ENCODE measurements at regions not wholly inside any gene's neighbourhood (a gene's known extent, or its start where the extent isn't known, plus 50 kb on each side); places are given as distances from the start of the nearest gene placed in this dataset.

GRCh38 chr4:71275004-71275403 is 63.8 kb upstream of the SLC4A4 start:
- TF ChIP-seq, protein P1, sequence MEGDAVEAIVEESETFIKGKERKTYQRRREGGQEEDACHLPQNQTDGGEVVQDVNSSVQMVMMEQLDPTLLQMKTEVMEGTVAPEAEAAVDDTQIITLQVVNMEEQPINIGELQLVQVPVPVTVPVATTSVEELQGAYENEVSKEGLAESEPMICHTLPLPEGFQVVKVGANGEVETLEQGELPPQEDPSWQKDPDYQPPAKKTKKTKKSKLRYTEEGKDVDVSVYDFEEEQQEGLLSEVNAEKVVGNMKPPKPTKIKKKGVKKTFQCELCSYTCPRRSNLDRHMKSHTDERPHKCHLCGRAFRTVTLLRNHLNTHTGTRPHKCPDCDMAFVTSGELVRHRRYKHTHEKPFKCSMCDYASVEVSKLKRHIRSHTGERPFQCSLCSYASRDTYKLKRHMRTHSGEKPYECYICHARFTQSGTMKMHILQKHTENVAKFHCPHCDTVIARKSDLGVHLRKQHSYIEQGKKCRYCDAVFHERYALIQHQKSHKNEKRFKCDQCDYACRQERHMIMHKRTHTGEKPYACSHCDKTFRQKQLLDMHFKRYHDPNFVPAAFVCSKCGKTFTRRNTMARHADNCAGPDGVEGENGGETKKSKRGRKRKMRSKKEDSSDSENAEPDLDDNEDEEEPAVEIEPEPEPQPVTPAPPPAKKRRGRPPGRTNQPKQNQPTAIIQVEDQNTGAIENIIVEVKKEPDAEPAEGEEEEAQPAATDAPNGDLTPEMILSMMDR (IDR thresholded peaks at IDR 0.05), result no peak
- no peak for TF ChIP-seq SP1 (CRISPR knock-in tag; conservative IDR thresholded peaks at IDR 0.05)
- TF ChIP-seq, protein P2, sequence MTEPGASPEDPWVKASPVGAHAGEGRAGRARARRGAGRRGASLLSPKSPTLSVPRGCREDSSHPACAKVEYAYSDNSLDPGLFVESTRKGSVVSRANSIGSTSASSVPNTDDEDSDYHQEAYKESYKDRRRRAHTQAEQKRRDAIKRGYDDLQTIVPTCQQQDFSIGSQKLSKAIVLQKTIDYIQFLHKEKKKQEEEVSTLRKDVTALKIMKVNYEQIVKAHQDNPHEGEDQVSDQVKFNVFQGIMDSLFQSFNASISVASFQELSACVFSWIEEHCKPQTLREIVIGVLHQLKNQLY (CRISPR knock-in tag; IDR thresholded peaks at IDR 0.05), result no peak
- TF ChIP-seq ESRRA (CRISPR knock-in tag; IDR thresholded peaks at IDR 0.05; ENCODE audit: borderline replicate concordance), result no peak
- TF ChIP-seq, protein P3, sequence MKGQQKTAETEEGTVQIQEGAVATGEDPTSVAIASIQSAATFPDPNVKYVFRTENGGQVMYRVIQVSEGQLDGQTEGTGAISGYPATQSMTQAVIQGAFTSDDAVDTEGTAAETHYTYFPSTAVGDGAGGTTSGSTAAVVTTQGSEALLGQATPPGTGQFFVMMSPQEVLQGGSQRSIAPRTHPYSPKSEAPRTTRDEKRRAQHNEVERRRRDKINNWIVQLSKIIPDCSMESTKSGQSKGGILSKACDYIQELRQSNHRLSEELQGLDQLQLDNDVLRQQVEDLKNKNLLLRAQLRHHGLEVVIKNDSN (CRISPR knock-in tag; IDR thresholded peaks at IDR 0.05), result no peak
- no peak for TF ChIP-seq RELA (CRISPR knock-in tag; IDR thresholded peaks at IDR 0.05; ENCODE audit: borderline replicate concordance)
- TF ChIP-seq, protein P4, sequence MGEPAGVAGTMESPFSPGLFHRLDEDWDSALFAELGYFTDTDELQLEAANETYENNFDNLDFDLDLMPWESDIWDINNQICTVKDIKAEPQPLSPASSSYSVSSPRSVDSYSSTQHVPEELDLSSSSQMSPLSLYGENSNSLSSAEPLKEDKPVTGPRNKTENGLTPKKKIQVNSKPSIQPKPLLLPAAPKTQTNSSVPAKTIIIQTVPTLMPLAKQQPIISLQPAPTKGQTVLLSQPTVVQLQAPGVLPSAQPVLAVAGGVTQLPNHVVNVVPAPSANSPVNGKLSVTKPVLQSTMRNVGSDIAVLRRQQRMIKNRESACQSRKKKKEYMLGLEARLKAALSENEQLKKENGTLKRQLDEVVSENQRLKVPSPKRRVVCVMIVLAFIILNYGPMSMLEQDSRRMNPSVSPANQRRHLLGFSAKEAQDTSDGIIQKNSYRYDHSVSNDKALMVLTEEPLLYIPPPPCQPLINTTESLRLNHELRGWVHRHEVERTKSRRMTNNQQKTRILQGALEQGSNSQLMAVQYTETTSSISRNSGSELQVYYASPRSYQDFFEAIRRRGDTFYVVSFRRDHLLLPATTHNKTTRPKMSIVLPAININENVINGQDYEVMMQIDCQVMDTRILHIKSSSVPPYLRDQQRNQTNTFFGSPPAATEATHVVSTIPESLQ (CRISPR knock-in tag; IDR thresholded peaks at IDR 0.05), result no peak
- TF ChIP-seq, protein P5, sequence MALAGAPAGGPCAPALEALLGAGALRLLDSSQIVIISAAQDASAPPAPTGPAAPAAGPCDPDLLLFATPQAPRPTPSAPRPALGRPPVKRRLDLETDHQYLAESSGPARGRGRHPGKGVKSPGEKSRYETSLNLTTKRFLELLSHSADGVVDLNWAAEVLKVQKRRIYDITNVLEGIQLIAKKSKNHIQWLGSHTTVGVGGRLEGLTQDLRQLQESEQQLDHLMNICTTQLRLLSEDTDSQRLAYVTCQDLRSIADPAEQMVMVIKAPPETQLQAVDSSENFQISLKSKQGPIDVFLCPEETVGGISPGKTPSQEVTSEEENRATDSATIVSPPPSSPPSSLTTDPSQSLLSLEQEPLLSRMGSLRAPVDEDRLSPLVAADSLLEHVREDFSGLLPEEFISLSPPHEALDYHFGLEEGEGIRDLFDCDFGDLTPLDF (CRISPR knock-in tag; IDR thresholded peaks at IDR 0.05), result no peak
- TF ChIP-seq STAT6 (CRISPR knock-in tag; conservative IDR thresholded peaks at IDR 0.05; ENCODE audit: low read depth), result no peak
- TF ChIP-seq GABPB1 (CRISPR knock-in tag; IDR thresholded peaks at IDR 0.05), result no peak
- TF ChIP-seq ATF1 (CRISPR knock-in tag; IDR thresholded peaks at IDR 0.05), result no peak
- TF ChIP-seq, protein P6, sequence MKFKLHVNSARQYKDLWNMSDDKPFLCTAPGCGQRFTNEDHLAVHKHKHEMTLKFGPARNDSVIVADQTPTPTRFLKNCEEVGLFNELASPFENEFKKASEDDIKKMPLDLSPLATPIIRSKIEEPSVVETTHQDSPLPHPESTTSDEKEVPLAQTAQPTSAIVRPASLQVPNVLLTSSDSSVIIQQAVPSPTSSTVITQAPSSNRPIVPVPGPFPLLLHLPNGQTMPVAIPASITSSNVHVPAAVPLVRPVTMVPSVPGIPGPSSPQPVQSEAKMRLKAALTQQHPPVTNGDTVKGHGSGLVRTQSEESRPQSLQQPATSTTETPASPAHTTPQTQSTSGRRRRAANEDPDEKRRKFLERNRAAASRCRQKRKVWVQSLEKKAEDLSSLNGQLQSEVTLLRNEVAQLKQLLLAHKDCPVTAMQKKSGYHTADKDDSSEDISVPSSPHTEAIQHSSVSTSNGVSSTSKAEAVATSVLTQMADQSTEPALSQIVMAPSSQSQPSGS (CRISPR knock-in tag; IDR thresholded peaks at IDR 0.05; ENCODE audit: borderline replicate concordance, low read depth), result no peak
- no peak for TF ChIP-seq ETV6 (CRISPR knock-in tag; IDR thresholded peaks at IDR 0.05)
